ENCODE measurements at regions not wholly inside any gene's neighbourhood (a gene's known extent, or its start where the extent isn't known, plus 50 kb on each side); places are given as distances from the start of the nearest gene placed in this dataset.

- Histone ChIP-seq H4K20me1 (replicated peaks; ENCODE audit: control insufficient read depth, insufficient read depth, low read length) (no peaks in the 10 kb centered on the region), H3K36me3 (ENCODE audit: control insufficient read depth, insufficient read depth, low read length) (no peaks in the 10 kb centered on the region), H3K27me3 (ENCODE audit: control insufficient read depth in 2 of 2, insufficient read depth in 2 of 2, low read length in 2 of 2) (no peaks in the 10 kb centered on the region), H3K4me2 (ENCODE audit: insufficient read depth, low read length) (no peak overlapping the region), H3K4me1 (replicated peaks in 1 of 2; ENCODE audit: control insufficient read depth in 2 of 2, insufficient read depth in 2 of 2, low read length in 2 of 2) (no peaks in the 10 kb centered on the region), H3K9ac (ENCODE audit: insufficient read depth in 1 of 2, low read depth in 2 of 2, low read length in 2 of 2) (no peak overlapping the region), H3K9me3 (replicated peaks; ENCODE audit: control insufficient read depth, insufficient read depth, low read depth, low read length) (no peaks in the 10 kb centered on the region), H3K79me2 (ENCODE audit: control insufficient read depth, insufficient read depth, low read length) (no peaks in the 10 kb centered on the region), H3K4me3 (no peak overlapping the region), H3K9me1 (ENCODE audit: control insufficient read depth, insufficient read depth, low read length) (no peaks in the 10 kb centered on the region), H2AFZ (ENCODE audit: low read depth, low read length) (no peak overlapping the region), H3K27ac (ENCODE audit: extremely low read depth, low read depth, low read length) (no peak overlapping the region)
- ChIA-PET POLR2A (no interaction called here), CTCF (ENCODE audit: low intra/inter-chr PET ratio) (no interaction called here)
- in situ Hi-C loops (cut with MboI), result no loop called here
- TF ChIP-seq, protein P1, sequence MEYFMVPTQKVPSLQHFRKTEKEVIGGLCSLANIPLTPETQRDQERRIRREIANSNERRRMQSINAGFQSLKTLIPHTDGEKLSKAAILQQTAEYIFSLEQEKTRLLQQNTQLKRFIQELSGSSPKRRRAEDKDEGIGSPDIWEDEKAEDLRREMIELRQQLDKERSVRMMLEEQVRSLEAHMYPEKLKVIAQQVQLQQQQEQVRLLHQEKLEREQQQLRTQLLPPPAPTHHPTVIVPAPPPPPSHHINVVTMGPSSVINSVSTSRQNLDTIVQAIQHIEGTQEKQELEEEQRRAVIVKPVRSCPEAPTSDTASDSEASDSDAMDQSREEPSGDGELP (CRISPR knock-in tag; IDR thresholded peaks at IDR 0.05; ENCODE audit: borderline replicate concordance), result no peak
- TF ChIP-seq TEAD2 (tag; IDR thresholded peaks at IDR 0.05) (no peak), ZNF785 (CRISPR knock-in tag; IDR thresholded peaks at IDR 0.05) (no peak), ZBTB33 (CRISPR knock-in tag; IDR thresholded peaks at IDR 0.05) (no peak), ZNF124 (CRISPR knock-in tag; IDR thresholded peaks at IDR 0.05) (no peak), HIVEP1 (CRISPR knock-in tag; IDR thresholded peaks at IDR 0.05) (no peak), ZNF551 (CRISPR knock-in tag; IDR thresholded peaks at IDR 0.05) (no peak), RBM22 (IDR thresholded peaks at IDR 0.05; ENCODE audit: low read depth, low read length, poor library complexity, severe bottlenecking) (no peak), CBX5 (IDR thresholded peaks at IDR 0.05; ENCODE audit: borderline replicate concordance, low read depth) (no peak), CBX1 (IDR thresholded peaks at IDR 0.05; ENCODE audit: low read depth) (no peak), MEF2D (tag; conservative IDR thresholded peaks at IDR 0.05; ENCODE audit: low read depth) (no peak), ZNF146 (CRISPR knock-in tag; IDR thresholded peaks at IDR 0.05; ENCODE audit: unreplicated experiment) (no peak), FOXA1 (IDR thresholded peaks at IDR 0.05; ENCODE audit: borderline replicate concordance) (no peak), ZNF717 (CRISPR knock-in tag; IDR thresholded peaks at IDR 0.05) (no peak)
- ATAC-seq (no peak), FAIRE-seq (no peak), DNase-seq (ENCODE audit: extremely low read depth in 1 of 4, low spot score in 3 of 4) (no peak)
- intact Hi-C loops (cut with micrococcal nuclease), result no loop called here
- no TSS peak for BruUV-seq (replicated peaks)
- 11% methylated on average over 1 of the region's 1 CpG for WGBS (ENCODE audit: insufficient coverage, low coverage, missing lambda C conversion rate)
Observed at GRCh38 chr3:117630885-117631284, 921.3 kb downstream of the TUSC7 start.

Measured in K562 (cell line).